ENCODE measurements at regions not wholly inside any gene's neighbourhood (a gene's known extent, or its start where the extent isn't known, plus 50 kb on each side); places are given as distances from the start of the nearest gene placed in this dataset.

GRCh38 chr4:138964716-138965426, 50.7 kb upstream of the NOCT start:
- Histone ChIP-seq H3K9me3 (no peaks in the 10 kb centered on the region), H3K27ac (no peak overlapping the region), H3K27me3 (replicated peaks; ENCODE audit: insufficient read depth) (no peaks in the 10 kb centered on the region), H3K4me1 (ENCODE audit: control insufficient read depth in 1 of 2, low read depth in 2 of 2) (peaks cover 5% of the 10 kb centered on the region in 2 donors), H3K36me3 (no peaks in the 10 kb centered on the region), H3K4me3 (no peak overlapping the region)
- TF ChIP-seq CTCF (IDR thresholded peaks at IDR 0.05), result no peak
- DNase-seq (ENCODE audit: low spot score) (no peak), ATAC-seq (ENCODE audit: insufficient number of reproducible peaks, low FRiP score, low read depth) (no peak)

GRCh38 chr4:138963412-138963811, 52.2 kb upstream of the NOCT start:
- TF ChIP-seq CTCF (IDR thresholded peaks at IDR 0.05), result no peak
- ATAC-seq (ENCODE audit: insufficient number of reproducible peaks, low FRiP score, low read depth), result no peak
- peaks cover 5% of the 10 kb centered on the region in 2 donors for H3K4me1 ChIP-seq (ENCODE audit: control insufficient read depth in 1 of 2, low read depth in 2 of 2)
- H3K9me3 ChIP-seq, result no peaks in the 10 kb centered on the region
- no peaks in the 10 kb centered on the region for H3K36me3 ChIP-seq
- H3K27ac ChIP-seq, result no peak overlapping the region
- DNase-seq (ENCODE audit: low spot score), result no peak
- no peak overlapping the region for H3K4me3 ChIP-seq
- H3K27me3 ChIP-seq (replicated peaks; ENCODE audit: insufficient read depth), result no peaks in the 10 kb centered on the region

GRCh38 chr4:138961664-138962063, 53.9 kb upstream of the NOCT start:
- H3K27ac ChIP-seq, result no peak overlapping the region
- ATAC-seq (ENCODE audit: insufficient number of reproducible peaks, low FRiP score, low read depth) (no peak), DNase-seq (ENCODE audit: low spot score) (no peak)
- peaks cover 2 to 5% of the 10 kb centered on the region in 2 donors for H3K4me1 ChIP-seq (ENCODE audit: control insufficient read depth in 1 of 2, low read depth in 2 of 2)
- H3K9me3 ChIP-seq, result no peaks in the 10 kb centered on the region
- H3K36me3 ChIP-seq, result no peaks in the 10 kb centered on the region
- no peak for TF ChIP-seq CTCF (IDR thresholded peaks at IDR 0.05)
- H3K27me3 ChIP-seq (replicated peaks; ENCODE audit: insufficient read depth), result no peaks in the 10 kb centered on the region
- no peak overlapping the region for H3K4me3 ChIP-seq

- H3K27ac ChIP-seq, result no peak overlapping the region
- no peaks in the 10 kb centered on the region for H3K36me3 ChIP-seq
- no peak for TF ChIP-seq CTCF (IDR thresholded peaks at IDR 0.05)
- no peak for ATAC-seq (ENCODE audit: insufficient number of reproducible peaks, low FRiP score, low read depth)
- H3K27me3 ChIP-seq (replicated peaks; ENCODE audit: insufficient read depth), result no peaks in the 10 kb centered on the region
- H3K9me3 ChIP-seq, result no peaks in the 10 kb centered on the region
- H3K4me1 ChIP-seq (ENCODE audit: control insufficient read depth in 1 of 2, low read depth in 2 of 2), result peaks cover 2 to 5% of the 10 kb centered on the region in 2 donors
- DNase-seq (ENCODE audit: low spot score), result no peak
- no peak overlapping the region for H3K4me3 ChIP-seq
Observed at GRCh38 chr4:138961129-138961528, 54.5 kb upstream of the NOCT start.

- no peak for DNase-seq (ENCODE audit: low spot score)
- Histone ChIP-seq H3K9me3 (no peaks in the 10 kb centered on the region), H3K27ac (no peak overlapping the region), H3K36me3 (no peaks in the 10 kb centered on the region), H3K4me3 (no peak overlapping the region), H3K4me1 (ENCODE audit: control insufficient read depth in 1 of 2, low read depth in 2 of 2) (peaks cover 2 to 5% of the 10 kb centered on the region in 2 donors), H3K27me3 (replicated peaks; ENCODE audit: insufficient read depth) (no peaks in the 10 kb centered on the region)
- no peak for TF ChIP-seq CTCF (IDR thresholded peaks at IDR 0.05)
- no peak for ATAC-seq (ENCODE audit: insufficient number of reproducible peaks, low FRiP score, low read depth)
Observed at GRCh38 chr4:138960175-138960710, 55.3 kb upstream of the NOCT start.
